Lung (tissue), 11 donors: ENCODE measurements at regions not wholly inside any gene's neighbourhood (a gene's known extent, or its start where the extent isn't known, plus 50 kb on each side); places are given as distances from the start of the nearest gene placed in this dataset.

Source experiments
- ATAC-seq: fragments of 200-7000 bp; cut with Tn5 transposase; one replicate; pipeline ENCODE4 v1.9.1; 2020; ENCODE audit warnings: moderate number of reproducible peaks; ENCODE audit not compliant: insufficient read depth, low FRiP score
- DNase-seq, 3 donors: peaks; one replicate each; pipeline ENCODE4 v3.0.0-alpha.2; 2013 to 2017
- H3K27ac ChIP-seq, 2 donors: one replicate each; pipeline ENCODE4 v1.5.1; 2013; ENCODE audit warnings: mild to moderate bottlenecking in 2 of 2, moderate library complexity in 2 of 2, control low read depth in 1 of 2, inconsistent platforms in 1 of 2, low read depth in 1 of 2, low read length in 1 of 2
- H3K27me3 ChIP-seq, 3 donors: one replicate each; pipeline ENCODE4 v1.5.1; 2013; ENCODE audit warnings: low read length in 2 of 3; ENCODE audit not compliant: control insufficient read depth in 3 of 3, insufficient read depth in 3 of 3
- H3K36me3 ChIP-seq, 4 donors: one replicate each; pipeline ENCODE4 v1.5.1; 2013; ENCODE audit warnings: low read length in 4 of 4, mild to moderate bottlenecking in 1 of 4, moderate library complexity in 1 of 4; ENCODE audit not compliant: control insufficient read depth in 4 of 4, insufficient read depth in 4 of 4
- H3K4me1 ChIP-seq, 5 donors: one replicate each; pipeline ENCODE4 v1.5.1; 2013; ENCODE audit warnings: low read length in 5 of 5, mild to moderate bottlenecking in 2 of 5, moderate library complexity in 1 of 5; ENCODE audit not compliant: control insufficient read depth in 5 of 5, insufficient read depth in 5 of 5
- H3K4me3 ChIP-seq: one replicate; pipeline ENCODE4 v1.5.1; 2013; ENCODE audit warnings: mild to moderate bottlenecking, control low read depth, moderate library complexity
- H3K9ac ChIP-seq, 2 donors: one replicate each; pipeline ENCODE4 v1.5.1; 2013; ENCODE audit warnings: low read length in 2 of 2, control low read depth in 1 of 2; ENCODE audit not compliant: insufficient read depth in 1 of 2
- H3K9me3 ChIP-seq, 4 donors: one replicate each; pipeline ENCODE4 v1.5.1; 2013; ENCODE audit warnings: low read length in 3 of 4, mild to moderate bottlenecking in 1 of 4, moderate library complexity in 1 of 4; ENCODE audit not compliant: control insufficient read depth in 4 of 4, insufficient read depth in 3 of 4
- WGBS, 2 donors: extraction: QIAGEN DNeasy Blood & Tissue Kit; methylation state at CpG; one replicate each; pipeline ENCODE4 v1.1.7; 2013; 5-methylcytosine and 5-hydroxymethylcytosine counted together
- TF ChIP-seq, protein P1 (sequence below): IDR thresholded peaks from 2 replicates; pipeline ENCODE4 v1.5.1; 2012; ENCODE audit warnings: mild to moderate bottlenecking; ENCODE audit errors: control extremely low read depth, extremely low read depth
- donor health status: control.
- donor health status: control.
- donor health status: Bipolar disorder and iron deficiency.
- donor health status: healthy.
- donor health status: DM: yes; HTN: yes; CAD: no.

GRCh38 chr3:146972726-146973125 is 367.6 kb upstream of the PLSCR5 start:
- Histone ChIP-seq H3K9ac (no peak overlapping the region), H3K27me3 (no peaks in the 10 kb centered on the region), H3K27ac (no peak overlapping the region), H3K4me1 (no peaks in the 10 kb centered on the region), H3K4me3 (no peak overlapping the region), H3K9me3 (no peaks in the 10 kb centered on the region), H3K36me3 (no peaks in the 10 kb centered on the region)
- TF ChIP-seq, protein P1, sequence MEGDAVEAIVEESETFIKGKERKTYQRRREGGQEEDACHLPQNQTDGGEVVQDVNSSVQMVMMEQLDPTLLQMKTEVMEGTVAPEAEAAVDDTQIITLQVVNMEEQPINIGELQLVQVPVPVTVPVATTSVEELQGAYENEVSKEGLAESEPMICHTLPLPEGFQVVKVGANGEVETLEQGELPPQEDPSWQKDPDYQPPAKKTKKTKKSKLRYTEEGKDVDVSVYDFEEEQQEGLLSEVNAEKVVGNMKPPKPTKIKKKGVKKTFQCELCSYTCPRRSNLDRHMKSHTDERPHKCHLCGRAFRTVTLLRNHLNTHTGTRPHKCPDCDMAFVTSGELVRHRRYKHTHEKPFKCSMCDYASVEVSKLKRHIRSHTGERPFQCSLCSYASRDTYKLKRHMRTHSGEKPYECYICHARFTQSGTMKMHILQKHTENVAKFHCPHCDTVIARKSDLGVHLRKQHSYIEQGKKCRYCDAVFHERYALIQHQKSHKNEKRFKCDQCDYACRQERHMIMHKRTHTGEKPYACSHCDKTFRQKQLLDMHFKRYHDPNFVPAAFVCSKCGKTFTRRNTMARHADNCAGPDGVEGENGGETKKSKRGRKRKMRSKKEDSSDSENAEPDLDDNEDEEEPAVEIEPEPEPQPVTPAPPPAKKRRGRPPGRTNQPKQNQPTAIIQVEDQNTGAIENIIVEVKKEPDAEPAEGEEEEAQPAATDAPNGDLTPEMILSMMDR, result no peak
- DNase-seq, result no peak
- ATAC-seq, result no peak
- 80 to 94% methylated on average over 1 of the region's 1 CpG for WGBS, 2 donors

GRCh38 chr3:146970236-146970635 is 365.1 kb upstream of the PLSCR5 start:
- H3K4me3 ChIP-seq, result no peak overlapping the region
- H3K9ac ChIP-seq, result no peak overlapping the region
- no peaks in the 10 kb centered on the region for H3K9me3 ChIP-seq
- ATAC-seq (no peak), DNase-seq (no peak)
- H3K36me3 ChIP-seq, result no peaks in the 10 kb centered on the region
- H3K4me1 ChIP-seq, result no peaks in the 10 kb centered on the region
- TF ChIP-seq, protein P1, result no peak
- H3K27ac ChIP-seq, result no peak overlapping the region
- H3K27me3 ChIP-seq, result no peaks in the 10 kb centered on the region
- WGBS, 2 donors, result 88 to 91% methylated on average over 2 of the region's 2 CpGs

DNA sequence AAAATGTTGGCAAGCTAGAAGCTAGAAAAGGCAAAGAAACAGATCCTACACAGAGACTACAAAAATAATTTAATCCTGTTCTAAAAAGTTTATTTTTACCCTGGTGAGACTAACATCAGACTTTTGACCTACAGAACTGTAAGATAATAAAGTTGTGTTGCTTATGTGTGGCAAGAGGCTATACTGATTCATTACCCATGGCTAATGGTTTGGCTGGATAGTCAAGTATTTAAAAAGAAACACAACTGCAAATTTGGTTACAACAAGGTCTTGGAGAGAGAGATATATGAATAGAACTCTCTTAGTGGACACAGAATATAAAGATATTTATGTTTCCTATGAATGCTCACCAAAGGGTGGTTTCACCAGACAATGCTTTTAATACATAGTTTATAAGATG is 364.2 kb upstream of the PLSCR5 start:
- Histone ChIP-seq H3K36me3 (no peaks in the 10 kb centered on the region), H3K27me3 (no peaks in the 10 kb centered on the region), H3K27ac (no peak overlapping the region), H3K4me3 (no peak overlapping the region), H3K4me1 (no peaks in the 10 kb centered on the region), H3K9ac (no peak overlapping the region), H3K9me3 (no peaks in the 10 kb centered on the region)
- TF ChIP-seq, protein P1, result no peak
- ATAC-seq (no peak), DNase-seq (no peak)

- H3K4me1 ChIP-seq, result no peaks in the 10 kb centered on the region
- H3K27me3 ChIP-seq, result no peaks in the 10 kb centered on the region
- WGBS, 2 donors, result 53 to 74% methylated on average over 1 of the region's 1 CpG
- TF ChIP-seq, protein P1, result no peak
- no peak overlapping the region for H3K27ac ChIP-seq
- DNase-seq (no peak), ATAC-seq (no peak)
- H3K4me3 ChIP-seq, result no peak overlapping the region
- H3K9ac ChIP-seq, result no peak overlapping the region
- H3K36me3 ChIP-seq, result no peaks in the 10 kb centered on the region
- no peaks in the 10 kb centered on the region for H3K9me3 ChIP-seq
Measured at GRCh38 chr3:146968204-146968651, 363.1 kb upstream of the PLSCR5 start.
